GM23248 (cell line): ENCODE measurements at regions not wholly inside any gene's neighbourhood (a gene's known extent, or its start where the extent isn't known, plus 50 kb on each side); places are given as distances from the start of the nearest gene placed in this dataset.

Experiments
- DNase-seq: peaks from one replicate; pipeline ENCODE4 v3.0.0-alpha.2; 2015
- H2AFZ ChIP-seq: fragments of 200-600 bp; sonication (generic); 2 replicates; pipeline ENCODE4 v1.6.1; 2016; ENCODE audit warnings: antibody characterized with exemption
- H3F3A ChIP-seq: fragments of 200-600 bp; sonication (generic); 2 replicates; pipeline ENCODE4 v1.6.1; 2016; ENCODE audit warnings: mild to moderate bottlenecking, antibody characterized with exemption, mixed run types; ENCODE audit not compliant: insufficient read depth
- H3K27ac ChIP-seq: fragments of 200-600 bp; sonication (generic); 2 replicates; pipeline ENCODE4 v1.5.1; 2016; ENCODE audit warnings: mild to moderate bottlenecking
- H3K27me3 ChIP-seq: fragments of 200-600 bp; sonication (generic); replicated peaks from 2 replicates; pipeline ENCODE4 v1.6.1; 2016; ENCODE audit warnings: mild to moderate bottlenecking; ENCODE audit not compliant: insufficient read depth
- H3K36me3 ChIP-seq: fragments of 200-600 bp; sonication (generic); 2 replicates; pipeline ENCODE4 v1.6.1; 2016; ENCODE audit warnings: low read depth, mild to moderate bottlenecking
- H3K4me1 ChIP-seq: fragments of 200-600 bp; sonication (generic); 2 replicates; pipeline ENCODE4 v1.6.1; 2016; ENCODE audit warnings: mild to moderate bottlenecking; ENCODE audit not compliant: insufficient read depth
- H3K4me2 ChIP-seq: fragments of 200-600 bp; sonication (generic); one replicate; pipeline ENCODE4 v1.6.1; 2016; ENCODE audit warnings: mild to moderate bottlenecking; ENCODE audit not compliant: unreplicated experiment
- H3K4me3 ChIP-seq: fragments of 200-600 bp; sonication (generic); 2 replicates; pipeline ENCODE4 v1.5.1; 2016; ENCODE audit warnings: mild to moderate bottlenecking
- H3K79me2 ChIP-seq: fragments of 200-600 bp; sonication (generic); 2 replicates; pipeline ENCODE4 v1.6.1; 2016; ENCODE audit warnings: mild to moderate bottlenecking; ENCODE audit not compliant: insufficient read depth
- H3K9ac ChIP-seq: fragments of 200-600 bp; sonication (generic); 2 replicates; pipeline ENCODE4 v1.6.1; 2016; ENCODE audit warnings: mild to moderate bottlenecking
- H3K9me2 ChIP-seq: fragments of 200-600 bp; sonication (generic); 2 replicates; pipeline ENCODE4 v1.6.1; 2016; ENCODE audit warnings: mixed run types, mild to moderate bottlenecking, moderate library complexity; ENCODE audit not compliant: insufficient read depth
- H3K9me3 ChIP-seq: fragments of 200-600 bp; sonication (generic); one replicate; pipeline ENCODE4 v1.6.1; 2017; ENCODE audit warnings: low read depth
- H4K20me1 ChIP-seq: fragments of 200-600 bp; sonication (generic); 2 replicates; pipeline ENCODE4 v1.6.0; 2016; ENCODE audit not compliant: insufficient read depth
- EZH2 ChIP-seq: fragments of 200-600 bp; sonication (generic); IDR thresholded peaks from 2 replicates; pipeline ENCODE4 v1.6.1; 2018; ENCODE audit warnings: antibody characterized with exemption, mild to moderate bottlenecking; ENCODE audit not compliant: insufficient read depth, poor library complexity, severe bottlenecking
- EZH2phosphoT487 ChIP-seq: fragments of 200-600 bp; sonication (generic); IDR thresholded peaks from 2 replicates; pipeline ENCODE4 v1.6.1; 2018; ENCODE audit warnings: antibody characterized with exemption, moderate library complexity, mild to moderate bottlenecking, low read depth; ENCODE audit not compliant: insufficient read depth
- WGBS, 2 experiments: methylation state at CpG; one replicate each; pipeline ENCODE4 v1.1.6; 2015 to 2017; ENCODE audit warnings: low lambda C conversion rate in 2 of 2, low coverage in 1 of 2; ENCODE audit errors: missing lambda C conversion rate in 2 of 2; 5-methylcytosine and 5-hydroxymethylcytosine counted together
- in situ Hi-C: fragments of 300-500 bp; cut with MboI; formaldehyde crosslinking; loops from 2 replicates; pipeline ENCODE4 v1.15.0; 2020

GRCh38 chr17:12222392-12222791 is 201.7 kb downstream of the MAP2K4 start:
- no peaks in the 10 kb centered on the region for H3F3A ChIP-seq
- no peak overlapping the region for H3K4me3 ChIP-seq
- 32 to 38% methylated on average over 4 of the region's 4 CpGs for WGBS, 2 experiments
- H3K27ac ChIP-seq: no peak overlapping the region
- H3K27me3 ChIP-seq: no peaks in the 10 kb centered on the region
- H3K9me3 ChIP-seq: no peaks in the 10 kb centered on the region
- H3K9me2 ChIP-seq: no peaks in the 10 kb centered on the region
- no peak overlapping the region for H2AFZ ChIP-seq
- no peaks in the 10 kb centered on the region for H3K79me2 ChIP-seq
- in situ Hi-C loops: no loop called here
- H3K36me3 ChIP-seq: no peaks in the 10 kb centered on the region
- H4K20me1 ChIP-seq: no peaks in the 10 kb centered on the region
- H3K4me2 ChIP-seq: no peak overlapping the region
- TF ChIP-seq EZH2: no peak
- TF ChIP-seq EZH2phosphoT487: no peak
- no peaks in the 10 kb centered on the region for H3K4me1 ChIP-seq
- no peak overlapping the region for H3K9ac ChIP-seq
- DNase-seq: no peak

- no peak for TF ChIP-seq EZH2
- no peak for TF ChIP-seq EZH2phosphoT487
- Histone ChIP-seq H3F3A (no peaks in the 10 kb centered on the region), H2AFZ (no peak overlapping the region), H3K9me3 (no peaks in the 10 kb centered on the region), H3K4me1 (no peaks in the 10 kb centered on the region), H3K27ac (no peak overlapping the region), H4K20me1 (no peaks in the 10 kb centered on the region), H3K4me2 (no peak overlapping the region), H3K27me3 (no peaks in the 10 kb centered on the region), H3K4me3 (no peak overlapping the region), H3K9me2 (no peaks in the 10 kb centered on the region), H3K9ac (no peak overlapping the region), H3K36me3 (no peaks in the 10 kb centered on the region), H3K79me2 (no peaks in the 10 kb centered on the region)
- 35 to 48% methylated on average over 7 of the region's 7 CpGs for WGBS, 2 experiments
- in situ Hi-C loops: no loop called here
- no peak for DNase-seq
These were observed 206.9 kb downstream of the MAP2K4 start for GRCh38 chr17:12227547-12227946.

DNA sequence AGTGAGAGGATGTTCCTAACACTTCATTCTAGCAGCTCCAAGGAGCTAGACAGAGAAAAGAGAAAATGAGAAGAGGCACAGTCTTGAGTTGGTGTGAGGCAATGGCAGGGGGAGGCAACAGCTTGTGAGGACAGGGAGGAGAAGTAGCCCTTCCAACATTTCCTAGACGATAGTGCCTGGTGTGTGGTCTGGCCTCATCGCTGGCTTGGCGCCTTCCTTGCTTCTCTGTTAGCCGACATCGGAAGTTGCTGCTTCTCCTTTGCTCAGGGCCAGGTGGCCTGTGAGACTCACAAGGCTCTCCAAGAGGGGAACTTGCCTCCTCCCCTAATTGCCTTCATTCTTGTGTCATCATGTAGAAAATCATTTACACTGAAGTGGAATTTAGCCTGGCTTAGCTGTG is 208.7 kb downstream of the MAP2K4 start:
- H3K36me3 ChIP-seq: no peaks in the 10 kb centered on the region
- TF ChIP-seq EZH2 (no peak), EZH2phosphoT487 (no peak)
- no peak overlapping the region for H2AFZ ChIP-seq
- H3K9me3 ChIP-seq: no peaks in the 10 kb centered on the region
- no peaks in the 10 kb centered on the region for H3K79me2 ChIP-seq
- H3K4me2 ChIP-seq: no peak overlapping the region
- no peak for DNase-seq
- H3K27me3 ChIP-seq: no peaks in the 10 kb centered on the region
- H3K9ac ChIP-seq: no peak overlapping the region
- H3K27ac ChIP-seq: no peak overlapping the region
- H4K20me1 ChIP-seq: no peaks in the 10 kb centered on the region
- no peaks in the 10 kb centered on the region for H3K9me2 ChIP-seq
- WGBS, 2 experiments: 77% methylated on average over 5 of the region's 5 CpGs
- no peaks in the 10 kb centered on the region for H3F3A ChIP-seq
- H3K4me1 ChIP-seq: no peaks in the 10 kb centered on the region
- in situ Hi-C loops: no loop called here
- no peak overlapping the region for H3K4me3 ChIP-seq

DNA sequence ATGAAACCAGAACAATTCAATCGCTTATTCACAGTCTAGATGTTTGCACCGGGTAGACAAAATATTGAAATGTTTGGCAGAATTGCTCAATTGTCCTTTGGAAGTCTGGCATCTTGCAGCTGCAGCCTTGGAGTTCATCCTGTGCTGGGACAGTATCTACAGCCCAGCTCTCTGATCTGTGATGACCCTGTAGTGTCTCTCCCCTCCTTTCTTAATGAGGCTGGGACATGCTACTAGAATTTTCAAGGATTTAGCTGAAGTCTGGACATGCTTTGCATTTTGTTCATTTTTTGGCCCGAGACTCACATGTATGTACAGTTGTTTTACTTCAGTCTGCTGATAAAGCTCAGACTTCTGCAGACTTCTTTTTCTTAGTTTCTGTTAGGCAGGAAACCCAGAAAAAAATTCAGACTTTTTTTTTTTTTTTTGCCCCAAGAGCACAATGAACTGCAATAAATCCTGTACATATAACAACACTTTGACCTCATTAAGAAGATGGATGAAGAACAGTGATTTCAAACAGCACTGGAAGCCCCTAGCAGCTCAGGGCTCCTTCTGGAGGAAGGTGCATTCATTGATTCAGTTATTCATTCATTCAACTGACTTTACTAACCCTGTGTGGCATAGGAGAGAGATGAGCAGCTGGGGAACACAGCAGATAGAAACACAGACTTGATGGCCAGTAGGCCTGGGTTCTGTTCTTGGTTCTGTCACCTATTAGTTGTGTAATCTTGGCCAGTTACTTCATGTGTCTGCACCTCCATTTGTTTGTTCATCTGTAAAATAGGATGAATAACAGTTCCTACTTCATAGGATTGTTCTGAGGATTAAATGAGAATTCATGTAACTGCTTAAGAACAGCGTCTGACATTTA is 210.0 kb downstream of the MAP2K4 start:
- Histone ChIP-seq H4K20me1 (no peaks in the 10 kb centered on the region), H3K79me2 (no peaks in the 10 kb centered on the region), H3K9me2 (no peaks in the 10 kb centered on the region), H3K27me3 (no peaks in the 10 kb centered on the region), H3K4me1 (no peaks in the 10 kb centered on the region), H3F3A (no peaks in the 10 kb centered on the region), H2AFZ (no peak overlapping the region), H3K4me3 (no peak overlapping the region), H3K36me3 (no peaks in the 10 kb centered on the region), H3K4me2 (no peak overlapping the region), H3K9ac (no peak overlapping the region), H3K9me3 (no peaks in the 10 kb centered on the region), H3K27ac (no peak overlapping the region)
- in situ Hi-C loops: no loop called here
- no peak for TF ChIP-seq EZH2phosphoT487
- no peak for TF ChIP-seq EZH2
- WGBS, 2 experiments: 6 to 8% methylated on average over 4 of the region's 4 CpGs
- peak; percentile 7 for DNase-seq
